UCSD-AML1 (cell line): ENCODE measurements at regions not wholly inside any gene's neighbourhood (a gene's known extent, or its start where the extent isn't known, plus 50 kb on each side); places are given as distances from the start of the nearest gene placed in this dataset.
A peak's percentile ranks its signal among the peaks of the same experiment; 100 is the strongest.

Experiments
- DNase-seq: peaks from one replicate; lab custom pipeline; 2025; ENCODE audit not compliant: unreplicated experiment; lab: John Stamatoyannopoulos, UW

- DNase-seq = no peak
These were observed 585.0 kb upstream of the MAP3K7 start for GRCh38 chr6:91171754-91172462.

GRCh38 chr6:91167846-91168245, 581.0 kb upstream of the MAP3K7 start:
- no peak for DNase-seq

GRCh38 chr6:91166271-91167046, 579.6 kb upstream of the MAP3K7 start:
- no peak for DNase-seq

- no peak for DNase-seq
These were observed 577.2 kb upstream of the MAP3K7 start for GRCh38 chr6:91164105-91164504.

GRCh38 chr6:91161246-91161645, 574.4 kb upstream of the MAP3K7 start:
- no peak for DNase-seq

GRCh38 chr6:91155129-91155785, 568.4 kb upstream of the MAP3K7 start:
- no peak for DNase-seq

GRCh38 chr6:91152824-91153223, 566.0 kb upstream of the MAP3K7 start:
- no peak for DNase-seq

- no peak for DNase-seq
These were observed 563.3 kb upstream of the MAP3K7 start for GRCh38 chr6:91149956-91150705.

GRCh38 chr6:91149246-91149955, 562.5 kb upstream of the MAP3K7 start:
- no peak for DNase-seq

GRCh38 chr6:91144126-91144525, 557.3 kb upstream of the MAP3K7 start:
- DNase-seq = no peak

- no peak for DNase-seq
These were observed 555.3 kb upstream of the MAP3K7 start for GRCh38 chr6:91142154-91142553.

- DNase-seq = no peak
These were observed 554.5 kb upstream of the MAP3K7 start for GRCh38 chr6:91141346-91141745.

- no peak for DNase-seq
These were observed 553.6 kb upstream of the MAP3K7 start for GRCh38 chr6:91140449-91140848.

GRCh38 chr6:91137286-91137685, 550.4 kb upstream of the MAP3K7 start:
- DNase-seq = no peak

GRCh38 chr6:91135406-91136103, 548.7 kb upstream of the MAP3K7 start:
- no peak for DNase-seq

GRCh38 chr6:91132461-91132860, 545.6 kb upstream of the MAP3K7 start:
- peak; percentile 8 for DNase-seq

GRCh38 chr6:91130126-91130525, 543.3 kb upstream of the MAP3K7 start:
- no peak for DNase-seq

GRCh38 chr6:91127752-91128151, 540.9 kb upstream of the MAP3K7 start:
- DNase-seq = no peak

- no peak for DNase-seq
These were observed 540.0 kb upstream of the MAP3K7 start for GRCh38 chr6:91126876-91127275.

GRCh38 chr6:91117550-91117949, 530.7 kb upstream of the MAP3K7 start:
- no peak for DNase-seq
